GM12878 (cell line): ENCODE measurements at regions not wholly inside any gene's neighbourhood (a gene's known extent, or its start where the extent isn't known, plus 50 kb on each side); places are given as distances from the start of the nearest gene placed in this dataset.

Experiments
- ATAC-seq: fragments of 200-7000 bp; cut with Tn5 transposase; 3 replicates; pipeline ENCODE4 v1.9.1; 2020; ENCODE audit warnings: mild to moderate bottlenecking, moderate library complexity
- BruUV-seq: library from RNA; stranded (reverse); fragments of 400-500 nt; replicated peaks from 2 replicates; lab custom pipeline; 2021; lab: Mats Ljungman, UMichigan
- CTCF ChIA-PET: fragments of 300-600 bp; sonication (Branson Sonifier 250); formaldehyde crosslinking; extraction: SDS; loops from one replicate; lab custom pipeline; 2021; ENCODE audit warnings: inconsistent platforms; lab: Yijun Ruan, JAX
- POLR2A ChIA-PET: fragments of 350-600 bp; formaldehyde crosslinking; extraction: SDS; loops from one replicate; lab custom pipeline; 2021; ENCODE audit warnings: inconsistent platforms; lab: Charles Lee
- RAD21 ChIA-PET: fragments of 300-600 bp; sonication (Branson Sonifier 250); formaldehyde crosslinking; loops from one replicate; lab custom pipeline; 2023; ENCODE audit warnings: antibody characterized with exemption; ENCODE audit not compliant: unreplicated experiment; lab: Charles Lee
- SMC1A ChIA-PET: fragments of 300-600 bp; sonication (Branson Sonifier 250); formaldehyde crosslinking; loops from one replicate; lab custom pipeline; 2023; ENCODE audit not compliant: unreplicated experiment, uncharacterized antibody; lab: Charles Lee
- DNase-seq: peaks from one replicate; pipeline ENCODE4 v3.0.0-alpha.2; 2011; ENCODE audit warnings: low read depth, low spot score
- FAIRE-seq: peaks from 3 replicates; lab custom pipeline; 2011; peaks lifted over from hg19 to GRCh38; lab: Jason Lieb, UNC
- H2AFZ ChIP-seq: 2 replicates; pipeline ENCODE4 v1.6.0; 2011; ENCODE audit warnings: low read depth, low read length, control low read depth; ENCODE audit not compliant: control insufficient read depth
- H3K27ac ChIP-seq: 2 replicates; pipeline ENCODE4 v1.5.1; 2011; ENCODE audit warnings: control low read depth; ENCODE audit not compliant: control insufficient read depth, insufficient read depth
- H3K27me3 ChIP-seq, 2 experiments: replicated peaks in 1 of 2; 2 replicates each; pipeline versions ENCODE4 v1.6.0 to v1.6.1; 2011; ENCODE audit warnings: low read length in 1 of 2; ENCODE audit not compliant: control insufficient read depth in 2 of 2, insufficient read depth in 2 of 2
- H3K36me3 ChIP-seq, 2 experiments: 2 replicates each; pipeline ENCODE4 v1.5.1; 2011; ENCODE audit warnings: low read length in 1 of 2; ENCODE audit not compliant: control insufficient read depth in 2 of 2, insufficient read depth in 2 of 2
- H3K4me1 ChIP-seq: 2 replicates; pipeline ENCODE4 v1.6.1; 2011; ENCODE audit warnings: mild to moderate bottlenecking, low read length, moderate library complexity, mixed read lengths; ENCODE audit not compliant: control insufficient read depth, insufficient read depth
- H3K4me2 ChIP-seq: 2 replicates; pipeline ENCODE4 v1.6.0; 2011; ENCODE audit warnings: control low read depth; ENCODE audit not compliant: control insufficient read depth, insufficient read depth
- H3K4me3 ChIP-seq: fragments of 200-600 bp; sonication (generic); 2 replicates; pipeline ENCODE4 v1.5.1; 2016
- H3K79me2 ChIP-seq: 2 replicates; pipeline ENCODE4 v1.6.0; 2011; ENCODE audit warnings: low read length; ENCODE audit not compliant: control insufficient read depth, insufficient read depth
- H3K9ac ChIP-seq: 2 replicates; pipeline ENCODE4 v1.8.0; 2011; ENCODE audit warnings: low read length, control low read depth, mixed read lengths; ENCODE audit not compliant: control insufficient read depth, insufficient read depth
- H3K9me3 ChIP-seq: replicated peaks from 3 replicates; pipeline ENCODE4 v1.5.1; 2011; ENCODE audit warnings: mild to moderate bottlenecking, low read length; ENCODE audit not compliant: control insufficient read depth, insufficient read depth
- H4K20me1 ChIP-seq: 2 replicates; pipeline ENCODE4 v1.6.0; 2011; ENCODE audit not compliant: control insufficient read depth, insufficient read depth
- BMI1 ChIP-seq: fragments of 450-650 bp; IDR thresholded peaks from 2 replicates; pipeline ENCODE4 v1.6.1; 2016; ENCODE audit warnings: mild to moderate bottlenecking, moderate library complexity, borderline replicate concordance
- BRCA1 ChIP-seq: IDR thresholded peaks from 2 replicates; pipeline ENCODE4 v1.6.1; 2011; ENCODE audit warnings: low read depth, low read length, improper control_type of control experiment
- CHD2 ChIP-seq: IDR thresholded peaks from 2 replicates; pipeline ENCODE4 v1.6.1; 2011; ENCODE audit warnings: low read depth, low read length, improper control_type of control experiment, borderline replicate concordance
- DPF2 ChIP-seq: fragments of 450-650 bp; IDR thresholded peaks from 2 replicates; pipeline ENCODE4 v1.6.1; 2017; ENCODE audit warnings: mild to moderate bottlenecking
- MTA2 ChIP-seq: fragments of 450-650 bp; IDR thresholded peaks from 2 replicates; pipeline ENCODE4 v1.6.1; 2016; ENCODE audit warnings: low read depth, mild to moderate bottlenecking, moderate library complexity
- MXI1 ChIP-seq: fragments of 150-350 bp; IDR thresholded peaks from 2 replicates; pipeline ENCODE4 v1.6.1; 2011; ENCODE audit warnings: low read depth, mild to moderate bottlenecking, inconsistent platforms, low read length, improper control_type of control experiment
- PML ChIP-seq: IDR thresholded peaks from 2 replicates; pipeline ENCODE4 v1.6.1; 2012; ENCODE audit warnings: low read length, inconsistent platforms
- POLR2A ChIP-seq: IDR thresholded peaks from 2 replicates; pipeline ENCODE4 v1.6.1; 2011; ENCODE audit warnings: low read depth, mild to moderate bottlenecking, low read length
- POLR2AphosphoS2 ChIP-seq: IDR thresholded peaks from 2 replicates; pipeline ENCODE4 v1.6.1; 2011; ENCODE audit warnings: low read depth, mild to moderate bottlenecking, low read length, improper control_type of control experiment, moderate library complexity
- RAD51 ChIP-seq: fragments of 450-650 bp; IDR thresholded peaks from 2 replicates; pipeline ENCODE4 v1.6.1; 2016; ENCODE audit warnings: moderate library complexity, mild to moderate bottlenecking, inconsistent platforms
- SMAD5 ChIP-seq: IDR thresholded peaks from 2 replicates; pipeline ENCODE4 v1.6.1; 2016; ENCODE audit warnings: antibody characterized with exemption, low read depth
- SRF ChIP-seq, 2 experiments: IDR thresholded peaks; 2 replicates each; pipeline ENCODE4 v1.6.1; 2011; ENCODE audit warnings: low read depth in 2 of 2, low read length in 2 of 2, mild to moderate bottlenecking in 1 of 2, moderate library complexity in 1 of 2
- STAT1 ChIP-seq: fragments of 450-650 bp; conservative IDR thresholded peaks from 2 replicates; pipeline ENCODE4 v1.6.1; 2014; ENCODE audit warnings: antibody characterized with exemption, mild to moderate bottlenecking
- in situ Hi-C: fragments of 300-500 bp; cut with MboI; formaldehyde crosslinking; loops from 9 replicates; pipeline ENCODE4 v1.14.3; 2018; ENCODE audit warnings: mixed read lengths
- intact Hi-C: fragments of 100-400 bp; cut with micrococcal nuclease; formaldehyde crosslinking; loops from one replicate; pipeline ENCODE4 v1.14.2; 2022; ENCODE audit not compliant: unreplicated experiment
- TF ChIP-seq, protein P1 (sequence below): IDR thresholded peaks from 2 replicates; pipeline ENCODE4 v1.6.1; 2011; ENCODE audit warnings: mild to moderate bottlenecking, low read depth, low read length, moderate library complexity; ENCODE audit not compliant: insufficient replicate concordance

DNA sequence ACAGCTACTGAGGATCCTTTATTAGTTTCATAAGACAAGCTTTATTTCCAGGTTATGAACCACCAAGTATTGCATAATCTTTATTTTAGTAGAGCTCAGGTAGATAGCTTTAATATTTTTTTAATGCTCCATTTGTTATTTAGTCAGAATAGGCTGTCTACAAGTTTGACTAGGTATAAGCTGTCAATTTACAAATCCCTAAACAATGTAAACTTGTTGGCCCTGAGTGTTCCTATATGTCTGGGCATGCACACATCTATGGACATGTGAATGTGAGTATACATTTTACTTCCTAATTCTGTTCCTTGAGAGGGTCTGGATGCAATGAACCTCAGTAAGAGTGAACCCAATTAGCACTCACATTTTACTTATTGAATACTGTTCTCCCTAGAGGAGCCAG is 722.2 kb upstream of the PTPRD start:
- no peak for ATAC-seq
- Histone ChIP-seq H3K79me2 (no peaks in the 10 kb centered on the region), H3K4me2 (no peak overlapping the region), H3K4me3 (no peak overlapping the region), H3K9ac (no peak overlapping the region), H2AFZ (no peak overlapping the region), H4K20me1 (no peaks in the 10 kb centered on the region), H3K36me3 (no peaks in the 10 kb centered on the region), H3K27ac (no peak overlapping the region), H3K27me3 (no peaks in the 10 kb centered on the region), H3K9me3 (no peaks in the 10 kb centered on the region), H3K4me1 (no peaks in the 10 kb centered on the region)
- ChIA-PET POLR2A (no interaction called here), SMC1A (interaction anchor here (1.2 kb wide), 1 partner anchor 12 kb away, joined by 4 read pairs; no protein-coding TSS in a partner anchor), CTCF (no interaction called here), RAD21 (no interaction called here)
- in situ Hi-C loops (no loop called here), intact Hi-C loops (no loop called here)
- DNase-seq = no peak
- TF ChIP-seq SRF (IDR thresholded peaks at IDR 0.05; ENCODE audit: low read depth in 2 of 2, low read length in 2 of 2) = no peak
- no peak for TF ChIP-seq MTA2
- no peak for TF ChIP-seq BMI1
- TF ChIP-seq SMAD5 = no peak
- no peak for TF ChIP-seq BRCA1
- TF ChIP-seq CHD2 = no peak
- no peak for TF ChIP-seq PML
- TF ChIP-seq, protein P1, sequence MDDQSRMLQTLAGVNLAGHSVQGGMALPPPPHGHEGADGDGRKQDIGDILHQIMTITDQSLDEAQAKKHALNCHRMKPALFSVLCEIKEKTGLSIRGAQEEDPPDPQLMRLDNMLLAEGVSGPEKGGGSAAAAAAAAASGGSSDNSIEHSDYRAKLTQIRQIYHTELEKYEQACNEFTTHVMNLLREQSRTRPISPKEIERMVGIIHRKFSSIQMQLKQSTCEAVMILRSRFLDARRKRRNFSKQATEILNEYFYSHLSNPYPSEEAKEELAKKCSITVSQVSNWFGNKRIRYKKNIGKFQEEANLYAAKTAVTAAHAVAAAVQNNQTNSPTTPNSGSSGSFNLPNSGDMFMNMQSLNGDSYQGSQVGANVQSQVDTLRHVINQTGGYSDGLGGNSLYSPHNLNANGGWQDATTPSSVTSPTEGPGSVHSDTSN = no peak
- no peak for TF ChIP-seq DPF2
- TF ChIP-seq POLR2AphosphoS2 = no peak
- no peak for TF ChIP-seq RAD51
- TF ChIP-seq STAT1 = no peak
- no peak for TF ChIP-seq POLR2A
- no peak for TF ChIP-seq MXI1
- no TSS peak for BruUV-seq
- FAIRE-seq = no peak
